ENCODE measurements at regions not wholly inside any gene's neighbourhood (a gene's known extent, or its start where the extent isn't known, plus 50 kb on each side); places are given as distances from the start of the nearest gene placed in this dataset.
"Not testable (repeated sequence)": the region's sequence is repeated elsewhere in the genome, so short reads cannot be mapped to it uniquely, and the experiment has no call there.

DNA sequence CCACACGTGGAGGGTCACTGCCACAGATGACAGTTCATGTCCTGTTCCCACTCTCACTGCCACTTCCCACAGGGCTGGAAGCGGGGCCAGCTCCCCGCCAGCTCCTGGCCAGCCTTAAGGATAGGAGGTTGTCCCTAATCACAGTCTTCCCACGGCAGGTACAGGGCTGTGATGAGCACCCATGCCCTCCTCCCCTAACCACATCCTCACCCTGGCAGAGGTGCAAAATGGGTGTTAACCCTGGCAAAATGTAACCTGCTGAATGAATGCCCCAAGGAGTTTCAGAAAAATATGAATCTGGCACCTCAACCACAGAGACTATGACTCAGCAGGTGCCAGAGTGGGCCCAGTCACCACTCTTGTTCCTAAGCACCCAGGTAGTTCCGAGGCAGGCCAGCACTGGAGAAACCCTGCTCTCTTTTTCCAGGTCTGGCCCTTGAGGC is 185.1 kb upstream of the TPM1 start:
- no peak for DNase-seq (ENCODE audit: low read depth)

DNA sequence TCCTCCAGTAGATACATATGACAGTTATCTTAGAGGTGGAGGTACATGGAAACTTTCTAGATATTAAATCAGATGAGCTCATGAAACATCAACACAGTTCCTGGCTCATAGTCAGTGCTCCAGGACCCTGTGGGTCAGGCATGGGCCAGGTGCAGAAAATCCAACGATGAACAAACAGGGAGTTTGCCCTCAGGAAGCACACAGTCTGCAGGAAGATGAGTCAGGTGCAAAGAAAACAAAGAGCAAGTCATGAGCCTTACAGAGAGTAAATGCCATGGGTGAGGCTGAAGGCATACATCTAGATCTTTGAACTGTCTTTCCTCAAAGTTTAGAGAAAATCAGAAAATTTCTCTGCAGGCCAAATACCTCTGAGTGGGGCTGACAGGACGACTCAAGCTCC is 184.2 kb upstream of the TPM1 start:
- DNase-seq (ENCODE audit: low read depth) = no peak

DNA sequence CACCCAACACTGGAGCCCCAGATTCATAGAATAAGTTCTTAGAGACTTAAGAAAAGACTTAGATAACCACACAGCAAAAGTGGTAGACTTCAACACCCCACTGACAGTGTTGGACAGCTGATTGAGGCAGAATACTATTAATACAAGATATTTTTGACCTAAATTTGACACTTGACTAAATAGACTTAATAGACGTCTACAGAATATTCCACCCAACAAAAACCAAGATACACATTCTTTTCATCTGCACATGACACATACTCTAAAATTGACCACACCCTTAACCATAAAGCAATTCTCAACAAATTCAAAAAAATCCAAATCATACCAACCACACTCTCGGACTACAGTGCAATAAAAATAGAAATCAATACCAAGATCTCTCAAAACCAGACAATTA is 179.8 kb upstream of the TPM1 start:
- DNase-seq (ENCODE audit: low read depth) = no peak

DNA sequence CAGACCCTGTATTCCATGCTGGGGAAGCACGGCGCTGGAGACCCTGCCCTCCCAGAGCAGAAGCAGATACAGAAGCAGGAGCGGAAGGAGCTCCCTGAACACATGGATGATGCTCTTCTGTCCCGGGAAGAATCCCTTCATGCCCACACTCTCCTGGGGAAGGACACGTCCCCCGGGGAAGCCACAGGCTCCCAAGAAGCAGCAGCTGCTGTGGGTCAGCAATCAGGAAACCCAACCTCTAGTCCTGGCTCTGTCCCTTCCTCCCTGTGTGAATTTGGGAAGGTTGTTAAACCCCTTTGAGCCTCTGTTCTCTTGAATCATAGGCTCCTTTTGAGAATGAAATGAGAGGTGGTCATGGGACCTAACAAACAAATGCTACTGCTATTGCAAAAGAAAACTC is 176.2 kb upstream of the TPM1 start:
- DNase-seq (ENCODE audit: low read depth) = no peak

DNA sequence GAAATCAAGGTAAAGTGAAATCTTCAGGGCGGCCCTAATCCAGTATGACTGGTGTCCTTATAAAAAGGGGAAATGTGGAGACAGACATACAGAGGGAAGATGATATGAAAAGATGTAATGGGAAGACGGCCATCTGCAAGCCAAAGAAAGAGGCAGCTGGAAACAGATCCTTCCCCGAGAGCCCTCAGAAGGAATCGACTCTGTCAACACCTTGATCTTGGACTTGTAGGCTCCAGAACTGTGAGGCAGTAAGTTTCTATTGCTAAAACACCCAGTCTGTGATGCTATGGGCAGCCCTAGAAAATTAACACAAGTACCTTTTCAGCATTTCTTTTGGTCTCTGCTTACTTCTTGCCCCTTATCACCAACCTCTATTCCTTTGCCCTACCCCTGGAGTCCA is 174.7 kb upstream of the TPM1 start:
- no peak for DNase-seq (ENCODE audit: low read depth)

DNA sequence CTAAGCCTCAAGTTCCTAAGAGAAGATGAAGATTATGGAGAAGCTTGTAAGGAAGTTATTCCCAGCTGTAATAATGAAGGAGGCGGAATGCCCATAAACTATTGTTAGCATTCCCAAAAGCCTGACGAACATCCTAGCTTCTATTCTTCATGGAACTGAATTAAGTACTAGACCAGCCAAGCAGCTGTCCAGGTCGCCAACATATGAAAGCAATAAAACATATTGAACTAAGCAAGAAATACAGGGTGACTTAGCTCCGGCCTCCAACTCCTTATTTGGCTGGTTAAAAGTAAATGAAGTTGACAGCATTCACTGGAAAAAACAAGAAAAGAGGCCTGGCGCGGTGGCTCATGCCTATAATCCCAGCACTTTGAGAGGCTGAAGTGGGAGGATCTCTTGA is 174.0 kb upstream of the TPM1 start:
- DNase-seq (ENCODE audit: low read depth) = no peak

DNA sequence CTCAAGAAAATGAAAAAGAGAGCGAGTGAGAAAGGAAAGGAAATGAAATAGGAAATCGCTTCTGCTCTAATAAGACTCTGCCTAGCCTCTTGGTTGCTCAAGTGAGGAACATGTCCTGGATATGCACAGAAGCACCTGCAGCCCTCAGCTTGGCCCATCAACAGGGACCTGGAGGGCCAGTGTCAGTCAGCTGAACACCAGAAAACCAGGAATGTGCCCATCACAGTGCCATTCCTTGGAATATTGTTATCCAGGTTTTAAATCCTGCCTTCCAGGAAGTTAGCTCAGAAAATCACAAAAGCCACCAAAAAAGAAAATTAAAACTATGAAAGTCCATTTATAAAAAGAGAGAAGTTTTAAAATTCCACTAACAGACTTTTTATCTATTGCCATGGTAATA is 173.4 kb upstream of the TPM1 start:
- no peak for DNase-seq (ENCODE audit: low read depth)

DNA sequence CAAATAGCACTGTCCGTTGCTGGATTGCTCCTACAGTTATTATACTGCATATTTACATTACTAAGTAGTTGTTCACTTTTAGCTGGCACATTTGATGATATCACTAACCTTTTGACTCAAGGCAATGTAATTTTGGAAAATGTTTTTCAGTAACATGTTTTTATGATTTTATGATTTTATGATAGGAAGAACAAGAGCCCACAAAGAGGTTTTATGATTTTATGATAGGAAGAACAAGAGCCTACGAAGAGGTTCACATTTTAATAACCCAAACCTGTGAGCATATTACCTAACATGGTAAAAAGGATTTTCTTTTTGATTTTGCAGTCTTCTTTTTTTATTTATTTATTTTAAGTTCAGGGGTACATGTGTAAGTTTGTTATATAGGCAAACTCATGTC is 172.3 kb upstream of the TPM1 start:
- DNase-seq (ENCODE audit: low read depth) = no peak

DNA sequence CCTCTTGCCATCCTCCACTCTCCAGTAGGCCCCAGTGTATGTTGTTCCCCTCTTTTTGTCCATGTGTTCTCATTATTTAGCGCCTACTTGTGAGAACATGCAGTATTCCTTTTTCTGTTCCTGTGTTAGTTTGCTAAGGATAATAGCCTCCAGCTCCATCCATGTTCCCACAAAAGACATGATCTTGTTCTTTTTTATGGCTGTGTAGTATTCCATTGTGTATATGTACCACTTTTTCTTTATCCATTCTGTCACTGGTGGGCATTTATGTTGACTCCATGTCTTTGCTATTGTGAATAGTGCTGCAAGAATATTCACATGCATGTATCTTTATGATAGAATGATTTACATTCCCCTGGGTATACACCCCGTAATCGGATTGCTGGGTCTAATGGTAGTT is 171.8 kb upstream of the TPM1 start:
- DNase-seq (ENCODE audit: low read depth) = not testable (repeated sequence)

DNA sequence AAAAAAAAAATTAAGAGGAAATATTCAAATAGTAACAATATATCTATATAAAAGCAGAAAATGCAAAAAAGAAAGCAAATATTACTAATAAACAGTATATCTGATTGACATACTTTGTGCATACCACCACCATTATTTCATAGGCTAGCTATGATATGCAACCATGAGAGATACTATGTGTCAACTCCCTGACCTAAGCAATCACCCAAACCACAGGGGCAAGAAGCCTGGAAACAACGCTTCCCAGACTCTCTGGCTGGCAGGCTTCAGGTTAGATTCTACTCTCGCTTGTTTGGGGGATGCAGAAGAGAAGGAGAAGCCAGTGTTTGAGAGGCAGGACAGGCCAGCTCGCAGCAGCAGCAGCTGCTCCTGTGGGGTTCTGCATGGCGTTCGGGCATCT is 169.3 kb upstream of the TPM1 start:
- no peak for DNase-seq (ENCODE audit: low read depth)

DNA sequence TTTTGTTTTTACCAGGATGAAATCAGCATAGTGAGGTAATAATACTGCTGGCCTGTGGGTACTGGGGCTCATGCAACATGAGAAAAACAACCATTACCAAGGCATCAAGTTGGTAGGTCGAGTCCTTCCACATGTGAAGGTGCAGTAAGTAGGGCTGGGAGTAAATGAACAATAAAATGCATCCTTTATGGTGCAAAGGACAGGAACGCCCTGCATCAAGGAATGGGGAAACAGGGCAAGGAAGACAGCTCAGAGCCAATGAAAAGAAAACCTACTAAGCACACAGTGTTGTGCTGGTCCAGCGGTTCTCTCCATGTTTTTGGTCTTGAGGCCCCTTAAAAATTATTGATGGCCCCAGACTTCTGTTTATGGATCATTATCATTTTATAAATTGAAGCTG is 168.5 kb upstream of the TPM1 start:
- no peak for DNase-seq (ENCODE audit: low read depth)

DNA sequence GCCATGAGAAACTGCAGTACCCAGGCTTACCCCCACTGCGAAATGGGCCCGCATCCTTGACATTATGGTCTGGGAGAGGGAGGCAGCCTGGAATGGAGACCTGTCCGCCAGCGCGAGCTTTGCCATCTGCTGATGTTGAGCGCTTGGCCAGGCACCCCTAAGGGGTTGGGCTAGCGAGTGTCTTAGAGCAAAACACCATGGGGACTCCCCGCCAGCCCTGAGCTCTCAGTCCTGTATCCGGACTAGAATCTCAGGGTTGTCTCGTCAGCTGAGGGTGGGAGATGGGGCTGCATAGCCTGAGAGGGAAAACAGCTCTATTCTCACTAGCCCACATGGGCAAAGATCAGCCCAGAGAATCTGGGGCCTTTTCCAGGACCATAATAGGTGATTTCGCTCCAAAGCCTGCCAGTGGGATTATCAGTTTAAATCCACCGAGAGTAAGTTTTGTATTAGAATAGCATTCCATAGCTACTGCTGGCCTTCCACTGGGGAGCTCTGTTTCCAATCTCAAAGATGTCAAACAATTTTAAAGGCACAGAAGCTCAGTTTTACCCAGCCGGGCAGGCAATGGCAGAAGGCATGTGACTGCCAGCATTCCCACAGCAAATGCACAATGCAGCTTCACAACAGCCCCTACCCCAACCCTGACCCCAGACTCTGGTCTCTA is 167.5 kb upstream of the TPM1 start:
- no peak for DNase-seq (ENCODE audit: low read depth)

DNA sequence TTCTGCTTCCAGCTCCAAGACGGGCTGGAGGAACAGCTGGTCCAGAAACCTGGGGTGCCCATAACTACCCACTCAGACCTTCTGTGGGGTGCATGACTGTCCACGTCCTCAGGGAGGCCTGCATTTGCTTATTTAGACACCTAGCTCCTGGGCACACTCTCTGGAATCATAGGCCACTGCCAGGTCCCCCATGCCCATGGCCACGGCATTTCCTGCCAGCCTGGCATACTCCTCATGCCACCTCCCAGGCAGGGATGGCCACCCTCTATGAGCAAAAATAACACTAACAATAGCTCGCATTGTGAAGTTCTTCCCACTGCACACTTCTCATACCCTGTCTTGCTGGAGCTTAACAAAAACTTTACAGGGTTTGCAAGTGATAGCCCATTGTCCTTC is 166.9 kb upstream of the TPM1 start:
- DNase-seq (ENCODE audit: low read depth) = no peak

DNA sequence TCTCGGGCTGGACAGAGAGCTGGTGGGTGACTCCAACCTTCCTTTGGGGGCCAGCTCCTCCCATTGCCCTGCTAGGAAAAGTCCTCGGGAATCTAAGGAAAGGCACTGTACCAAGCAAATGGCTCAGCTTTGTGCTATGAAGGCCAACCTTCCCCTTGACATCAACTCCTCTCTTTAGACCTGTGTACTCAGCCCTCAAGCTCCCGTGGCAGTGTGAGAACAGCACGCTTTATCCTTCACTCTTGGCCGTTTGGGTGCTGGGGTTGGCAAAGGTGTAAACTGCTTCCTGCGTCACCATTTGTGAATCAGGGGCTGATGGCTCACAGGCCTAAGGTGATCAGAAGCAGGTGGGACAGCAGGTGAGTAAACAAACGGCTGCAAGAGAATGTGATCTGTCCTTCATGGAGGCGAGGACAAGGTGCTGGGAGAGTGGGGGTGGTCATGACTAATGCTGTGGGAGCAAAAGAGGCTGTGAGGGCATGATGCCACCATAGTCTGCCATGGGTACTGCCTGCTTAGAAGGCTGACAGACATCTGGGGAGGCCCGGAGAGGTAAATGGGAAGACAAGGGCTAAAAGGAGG is 165.2 kb upstream of the TPM1 start:
- no peak for DNase-seq (ENCODE audit: low read depth)

DNA sequence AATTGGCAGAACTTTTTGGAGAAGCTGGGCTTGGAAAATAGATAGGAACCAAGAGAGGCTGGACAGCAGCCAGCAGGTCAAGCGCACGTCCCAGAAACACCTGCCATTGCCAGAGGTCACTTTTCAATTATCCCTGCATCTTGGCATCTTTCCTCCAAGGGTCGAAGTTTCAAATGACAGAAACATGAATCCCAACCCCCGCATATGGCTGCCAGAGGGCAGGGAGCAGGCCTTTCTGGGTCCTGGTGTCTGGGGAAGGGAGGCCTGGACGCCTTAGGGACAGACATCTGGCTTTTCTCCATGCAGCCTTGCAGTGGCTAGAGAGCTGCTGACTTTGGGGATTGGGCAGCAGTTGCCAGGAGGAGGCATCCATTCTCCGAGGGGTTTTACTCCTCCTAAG is 164.5 kb upstream of the TPM1 start:
- no peak for DNase-seq (ENCODE audit: low read depth)

DNA sequence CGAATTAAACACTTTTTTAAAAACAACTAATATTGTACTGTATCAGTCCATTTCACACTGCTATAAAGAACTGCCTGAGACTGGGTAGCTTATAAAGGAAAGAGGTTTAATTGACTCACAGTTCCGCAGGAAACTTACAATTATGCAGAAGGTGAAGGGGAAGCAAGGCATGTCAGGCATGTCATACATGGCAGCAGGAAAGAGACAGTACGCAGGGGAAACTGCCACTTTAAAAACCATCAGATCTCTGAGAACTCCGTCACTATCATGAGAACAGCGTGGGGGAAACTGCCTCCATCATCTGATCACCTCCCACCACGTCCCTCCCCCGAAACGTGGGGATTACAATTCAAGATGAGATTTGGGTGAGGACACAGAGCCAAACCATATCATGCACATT is 162.8 kb upstream of the TPM1 start:
- no peak for DNase-seq (ENCODE audit: low read depth)

DNA sequence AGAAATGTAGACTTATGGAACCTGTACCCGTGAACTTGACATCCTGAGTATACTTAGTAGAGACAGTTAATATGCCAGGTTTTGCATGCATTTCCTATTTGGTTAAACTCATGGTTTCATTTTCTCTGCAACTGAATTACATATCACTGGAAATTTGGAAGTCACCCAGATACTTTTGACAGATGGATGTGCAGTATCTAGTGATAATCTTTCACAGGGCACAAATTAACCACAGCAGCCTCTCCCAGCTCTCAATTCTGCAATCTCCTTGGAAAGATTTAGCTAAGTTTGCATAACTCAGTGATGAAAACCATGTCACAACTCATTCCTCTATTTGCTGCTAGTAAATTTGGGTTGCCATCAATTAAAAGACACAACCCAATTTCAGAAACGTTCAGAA is 162.3 kb upstream of the TPM1 start:
- no peak for DNase-seq (ENCODE audit: low read depth)

DNA sequence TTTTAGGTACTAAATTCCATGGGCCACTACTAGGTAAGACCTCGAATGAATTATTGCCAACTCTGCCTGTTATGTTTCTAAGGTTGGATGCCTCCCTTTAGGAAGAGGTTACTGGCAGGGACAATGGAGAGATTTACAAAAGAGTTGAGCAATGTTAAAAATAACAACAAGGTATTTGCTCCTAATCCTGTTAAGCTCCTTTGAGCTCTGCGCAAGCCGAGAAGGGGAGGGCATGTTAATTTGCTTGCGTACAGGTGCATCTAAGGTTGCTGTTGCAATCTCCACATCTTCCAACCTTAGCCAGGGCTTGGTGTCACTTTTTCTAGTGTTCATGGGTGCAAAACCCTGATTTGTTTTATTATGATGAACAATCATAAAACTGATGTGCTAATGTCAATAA is 161.5 kb upstream of the TPM1 start:
- no peak for DNase-seq (ENCODE audit: low read depth)

DNA sequence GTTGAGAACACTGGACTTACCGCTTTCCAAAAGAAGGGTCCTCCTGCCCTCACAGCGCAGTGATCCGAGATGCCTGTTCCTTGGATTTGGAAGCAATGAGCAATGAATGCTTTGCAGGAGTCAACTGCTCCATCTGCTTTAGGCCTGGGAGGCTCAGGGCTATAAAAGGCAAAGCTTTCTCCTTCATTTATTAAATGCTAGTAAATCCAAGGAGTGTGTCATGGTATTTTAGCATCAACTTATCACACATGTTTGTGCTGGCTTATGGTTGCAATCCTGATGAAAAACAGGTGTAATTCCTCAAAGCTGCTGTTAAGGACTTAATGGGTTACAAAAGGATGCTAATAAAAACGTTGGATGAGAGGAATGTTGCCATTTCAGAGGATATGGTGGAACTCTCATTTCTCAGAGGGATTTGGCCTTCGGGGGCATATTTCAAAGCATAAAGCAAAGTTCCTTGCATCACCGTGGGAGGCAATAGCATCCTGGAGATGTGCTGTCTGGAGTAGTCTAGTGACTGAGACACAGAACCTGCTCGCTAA is 158.5 kb upstream of the TPM1 start:
- no peak for DNase-seq (ENCODE audit: low read depth)

DNA sequence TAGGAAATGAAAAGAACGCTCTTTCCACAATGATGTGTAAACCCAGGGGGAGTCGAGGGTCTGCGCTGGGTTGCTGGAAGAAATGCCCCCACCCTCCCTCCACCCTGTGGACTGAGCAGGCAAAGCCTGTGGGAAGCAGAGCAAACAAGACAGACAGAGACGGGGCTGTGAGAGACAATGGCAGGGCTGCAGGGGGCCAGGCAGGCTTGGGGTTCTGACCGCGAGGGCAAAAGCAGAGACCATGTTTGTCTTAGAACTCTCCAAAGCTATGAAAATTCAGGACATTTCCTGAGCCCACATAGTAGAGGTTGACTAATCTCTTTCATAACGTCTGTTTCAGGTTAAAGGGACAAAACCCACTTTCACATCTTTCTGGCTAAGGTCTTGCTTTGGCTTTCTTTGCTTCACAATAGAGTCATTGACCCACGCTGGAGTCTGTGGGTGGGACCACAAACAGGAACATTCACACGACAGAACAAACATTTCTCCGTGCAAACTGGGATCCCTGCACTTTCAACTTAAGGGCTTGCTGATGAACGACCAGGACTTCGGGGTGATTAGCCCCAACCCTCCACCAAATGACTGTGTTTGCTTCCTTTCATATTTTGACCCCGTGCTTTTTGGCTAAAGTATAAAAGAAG is 156.0 kb upstream of the TPM1 start:
- DNase-seq (ENCODE audit: low read depth) = no peak

DNA sequence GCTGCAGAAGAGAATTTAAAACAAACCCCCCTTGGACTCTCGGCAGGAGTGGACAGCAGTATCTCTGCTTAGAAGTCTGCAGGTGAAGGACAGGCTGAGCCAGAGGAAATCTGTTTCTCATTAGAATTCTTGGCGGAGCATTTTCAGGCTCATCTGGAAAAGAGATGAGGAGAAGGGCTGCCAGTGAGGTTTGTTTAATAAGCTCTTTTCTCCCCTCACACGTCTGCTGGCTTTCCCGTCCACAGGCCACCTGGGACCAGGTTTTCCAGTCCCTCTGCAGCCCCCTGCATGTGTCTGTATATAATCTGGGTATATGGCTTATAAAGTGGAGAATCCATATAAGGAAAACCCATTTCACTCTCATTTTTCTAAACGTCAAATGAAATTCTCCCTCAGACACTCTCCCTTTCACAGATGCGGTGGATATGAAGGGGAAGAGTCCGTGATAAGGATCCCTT is 155.4 kb upstream of the TPM1 start:
- DNase-seq (ENCODE audit: low read depth) = no peak

DNA sequence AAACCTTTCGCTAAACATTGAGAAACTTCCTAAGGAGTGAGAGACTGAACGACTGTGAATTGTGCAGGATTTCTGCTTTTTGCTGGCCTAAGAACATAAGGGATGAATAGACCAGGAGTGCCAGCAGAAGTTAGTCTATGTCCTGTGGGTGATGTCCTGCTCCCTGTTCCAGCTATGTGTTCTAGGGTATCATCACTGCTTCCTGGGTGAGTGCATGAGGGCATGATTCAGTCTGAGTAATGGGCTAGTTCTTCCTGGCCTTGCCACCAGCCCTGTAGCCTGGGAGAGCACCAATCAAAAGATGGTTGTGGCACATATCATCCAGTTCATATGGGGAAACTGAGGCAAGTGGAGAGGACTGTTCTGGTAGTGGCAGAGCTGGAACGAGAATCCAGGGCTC is 153.9 kb upstream of the TPM1 start:
- DNase-seq (ENCODE audit: low read depth) = no peak

DNA sequence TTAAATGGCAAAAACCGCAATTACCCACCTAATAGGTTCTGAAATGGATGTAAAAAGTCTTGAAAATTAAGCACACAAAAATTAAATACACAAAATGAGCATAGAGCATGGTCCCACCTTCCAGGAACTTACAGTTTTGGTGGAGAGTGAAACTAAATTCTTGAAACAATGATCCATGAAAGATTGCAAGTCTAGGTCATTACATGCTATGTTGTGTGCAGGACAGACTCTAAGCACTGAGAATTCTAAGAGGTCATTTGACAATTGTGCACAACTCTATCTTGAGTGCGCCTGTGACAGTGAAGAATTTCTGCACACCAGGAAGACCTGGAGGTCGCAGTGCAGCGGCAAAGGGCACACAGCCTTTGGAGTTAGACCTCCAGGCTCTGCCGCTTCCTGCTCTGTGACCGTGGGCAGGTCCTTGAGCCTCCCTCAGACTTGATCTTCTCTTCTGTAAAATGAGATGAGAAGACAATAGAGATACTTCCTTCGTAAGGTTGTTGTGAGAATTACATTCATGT is 153.3 kb upstream of the TPM1 start:
- DNase-seq (ENCODE audit: low read depth) = no peak

All from stimulated activated CD8-positive, alpha-beta memory T cell treated with anti-CD3 and anti-CD28 coated beads, Interleukin-12 subunit alpha, Interleukin-12 subunit beta, amount 100 ng/mL, for 1 hour (primary cell).